ENCODE measurements at regions not wholly inside any gene's neighbourhood (a gene's known extent, or its start where the extent isn't known, plus 50 kb on each side); places are given as distances from the start of the nearest gene placed in this dataset.

- TF ChIP-seq, protein P1, sequence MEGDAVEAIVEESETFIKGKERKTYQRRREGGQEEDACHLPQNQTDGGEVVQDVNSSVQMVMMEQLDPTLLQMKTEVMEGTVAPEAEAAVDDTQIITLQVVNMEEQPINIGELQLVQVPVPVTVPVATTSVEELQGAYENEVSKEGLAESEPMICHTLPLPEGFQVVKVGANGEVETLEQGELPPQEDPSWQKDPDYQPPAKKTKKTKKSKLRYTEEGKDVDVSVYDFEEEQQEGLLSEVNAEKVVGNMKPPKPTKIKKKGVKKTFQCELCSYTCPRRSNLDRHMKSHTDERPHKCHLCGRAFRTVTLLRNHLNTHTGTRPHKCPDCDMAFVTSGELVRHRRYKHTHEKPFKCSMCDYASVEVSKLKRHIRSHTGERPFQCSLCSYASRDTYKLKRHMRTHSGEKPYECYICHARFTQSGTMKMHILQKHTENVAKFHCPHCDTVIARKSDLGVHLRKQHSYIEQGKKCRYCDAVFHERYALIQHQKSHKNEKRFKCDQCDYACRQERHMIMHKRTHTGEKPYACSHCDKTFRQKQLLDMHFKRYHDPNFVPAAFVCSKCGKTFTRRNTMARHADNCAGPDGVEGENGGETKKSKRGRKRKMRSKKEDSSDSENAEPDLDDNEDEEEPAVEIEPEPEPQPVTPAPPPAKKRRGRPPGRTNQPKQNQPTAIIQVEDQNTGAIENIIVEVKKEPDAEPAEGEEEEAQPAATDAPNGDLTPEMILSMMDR (conservative IDR thresholded peaks at IDR 0.05; ENCODE audit: low read depth, low read length): no peak
- TF ChIP-seq EZH2 (IDR thresholded peaks at IDR 0.05; ENCODE audit: borderline replicate concordance, low read depth, low read length, poor library complexity, severe bottlenecking): no peak
These were observed 496.9 kb downstream of the KCTD12 start for GRCh38 chr13:76389321-76389720.

All from A673 (cell line).